LNCaP clone FGC (cell line): ENCODE measurements at regions not wholly inside any gene's neighbourhood (a gene's known extent, or its start where the extent isn't known, plus 50 kb on each side); places are given as distances from the start of the nearest gene placed in this dataset.

ENCODE experiments used
- DNase-seq: peaks from one replicate; pipeline ENCODE4 v3.0.0-alpha.2; 2011; ENCODE audit warnings: low read depth
- H3K4me3 ChIP-seq: 2 replicates; pipeline ENCODE4 v1.5.1; 2011; ENCODE audit warnings: mild to moderate bottlenecking, low read depth, low read length, control low read depth
- TF ChIP-seq, protein P1 (sequence below): IDR thresholded peaks from 2 replicates; pipeline ENCODE4 v1.5.1; 2012; ENCODE audit warnings: mild to moderate bottlenecking; ENCODE audit not compliant: control insufficient read depth, insufficient read depth; ENCODE audit errors: extremely low read depth

DNA sequence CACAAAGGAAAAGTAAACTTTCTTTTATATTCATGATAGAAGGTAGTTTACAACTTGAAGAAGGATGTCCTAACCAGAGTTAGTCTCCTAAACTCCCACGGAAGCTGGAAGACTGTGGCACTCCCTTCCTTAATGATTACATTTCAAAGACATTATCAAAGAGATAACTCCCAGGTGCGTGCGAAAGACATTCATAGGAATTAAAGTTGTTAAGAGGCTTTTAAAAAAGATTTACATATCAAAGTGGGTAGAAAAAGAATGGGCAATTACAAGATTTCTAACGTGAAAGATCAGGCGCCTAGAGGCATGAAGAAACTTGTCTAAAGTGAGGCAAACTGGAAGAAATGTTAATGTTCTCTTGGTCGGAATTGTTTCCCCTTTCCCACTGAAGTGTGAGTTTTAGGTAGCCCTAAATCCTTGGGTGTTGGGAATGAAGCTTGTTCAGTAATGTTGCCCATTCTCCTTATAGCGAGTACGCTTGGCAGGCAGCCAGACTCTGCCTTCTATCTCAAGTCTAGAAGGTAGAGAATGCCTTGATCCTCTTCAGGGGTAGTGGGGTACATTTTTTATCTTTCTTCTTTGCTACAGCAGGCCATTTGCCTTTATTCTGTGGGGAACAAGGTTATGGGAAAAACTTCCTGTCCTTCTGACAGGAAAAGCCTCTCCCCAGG, 642.0 kb downstream of the SLC6A15 start:
- H3K4me3 ChIP-seq = no peak overlapping the region
- DNase-seq = no peak
- TF ChIP-seq, protein P1, sequence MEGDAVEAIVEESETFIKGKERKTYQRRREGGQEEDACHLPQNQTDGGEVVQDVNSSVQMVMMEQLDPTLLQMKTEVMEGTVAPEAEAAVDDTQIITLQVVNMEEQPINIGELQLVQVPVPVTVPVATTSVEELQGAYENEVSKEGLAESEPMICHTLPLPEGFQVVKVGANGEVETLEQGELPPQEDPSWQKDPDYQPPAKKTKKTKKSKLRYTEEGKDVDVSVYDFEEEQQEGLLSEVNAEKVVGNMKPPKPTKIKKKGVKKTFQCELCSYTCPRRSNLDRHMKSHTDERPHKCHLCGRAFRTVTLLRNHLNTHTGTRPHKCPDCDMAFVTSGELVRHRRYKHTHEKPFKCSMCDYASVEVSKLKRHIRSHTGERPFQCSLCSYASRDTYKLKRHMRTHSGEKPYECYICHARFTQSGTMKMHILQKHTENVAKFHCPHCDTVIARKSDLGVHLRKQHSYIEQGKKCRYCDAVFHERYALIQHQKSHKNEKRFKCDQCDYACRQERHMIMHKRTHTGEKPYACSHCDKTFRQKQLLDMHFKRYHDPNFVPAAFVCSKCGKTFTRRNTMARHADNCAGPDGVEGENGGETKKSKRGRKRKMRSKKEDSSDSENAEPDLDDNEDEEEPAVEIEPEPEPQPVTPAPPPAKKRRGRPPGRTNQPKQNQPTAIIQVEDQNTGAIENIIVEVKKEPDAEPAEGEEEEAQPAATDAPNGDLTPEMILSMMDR = no peak

GRCh38 chr12:84247931-84248330, 664.7 kb downstream of the SLC6A15 start:
- TF ChIP-seq, protein P1 = no peak
- H3K4me3 ChIP-seq = no peak overlapping the region
- DNase-seq = no peak

- no peak for DNase-seq
- TF ChIP-seq, protein P1 = no peak
Observed at GRCh38 chr12:84243686-84244085, 668.9 kb downstream of the SLC6A15 start.

GRCh38 chr12:84222841-84223240, 689.8 kb downstream of the SLC6A15 start:
- H3K4me3 ChIP-seq = no peak overlapping the region
- TF ChIP-seq, protein P1 = no peak
- no peak for DNase-seq

More at GRCh38 chr12:84243686-84244085, 668.9 kb downstream of the SLC6A15 start:
- no peak overlapping the region for H3K4me3 ChIP-seq

- H3K4me3 ChIP-seq = no peak overlapping the region
- DNase-seq = no peak
- TF ChIP-seq, protein P1 = no peak
Observed at GRCh38 chr12:84218406-84218805, 694.2 kb downstream of the SLC6A15 start.

DNA sequence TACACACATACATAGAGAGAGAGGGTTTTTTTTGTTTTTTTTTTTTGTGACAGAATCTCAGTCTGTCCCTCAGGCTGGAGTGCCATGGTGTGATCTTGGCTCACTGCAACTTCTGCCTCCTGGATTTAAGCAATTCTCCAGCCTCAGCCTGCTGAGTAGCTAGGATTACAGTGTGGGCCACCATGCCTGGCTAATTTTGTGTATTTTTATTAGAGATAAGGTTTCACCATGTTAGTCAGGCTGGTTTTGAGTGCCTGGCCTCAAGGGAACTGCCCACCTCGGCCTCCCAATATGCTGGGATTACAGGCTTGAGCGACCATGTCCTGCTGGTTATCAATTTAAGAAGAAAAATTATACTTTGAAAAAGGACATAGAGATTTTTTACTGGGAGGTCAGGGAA, 710.6 kb downstream of the SLC6A15 start:
- H3K4me3 ChIP-seq = no peak overlapping the region
- no peak for DNase-seq
- TF ChIP-seq, protein P1 = no peak
